HG03280 (cell line): ENCODE measurements at regions not wholly inside any gene's neighbourhood (a gene's known extent, or its start where the extent isn't known, plus 50 kb on each side); places are given as distances from the start of the nearest gene placed in this dataset.

Source experiments
- ATAC-seq: cut with Tn5 transposase; IDR thresholded peaks from one replicate; pipeline ENCODE4 v1.9.1; 2021; ENCODE audit warnings: mild to moderate bottlenecking, moderate library complexity; ENCODE audit not compliant: unreplicated experiment

GRCh38 chr7:32150589-32150988 lies 80.4 kb upstream of the PDE1C start:
- no peak for ATAC-seq

GRCh38 chr7:32150039-32150438 lies 79.8 kb upstream of the PDE1C start:
- ATAC-seq, result no peak

- ATAC-seq, result no peak
Observed at GRCh38 chr7:32147546-32148268, 77.5 kb upstream of the PDE1C start.

- ATAC-seq, result no peak
Observed at GRCh38 chr7:32145911-32146310, 75.7 kb upstream of the PDE1C start.

- ATAC-seq, result no peak
Observed at GRCh38 chr7:32144676-32145075, 74.5 kb upstream of the PDE1C start.

- no peak for ATAC-seq
Observed at GRCh38 chr7:32143301-32143700, 73.1 kb upstream of the PDE1C start.

- ATAC-seq, result no peak
Observed at GRCh38 chr7:32142649-32143048, 72.4 kb upstream of the PDE1C start.

- no peak for ATAC-seq
Observed at GRCh38 chr7:32140210-32140939, 70.2 kb upstream of the PDE1C start.

- no peak for ATAC-seq
Observed at GRCh38 chr7:32137059-32137458, 66.9 kb upstream of the PDE1C start.

- ATAC-seq, result no peak
Observed at GRCh38 chr7:32131091-32131490, 60.9 kb upstream of the PDE1C start.

GRCh38 chr7:32126843-32127242 lies 56.6 kb upstream of the PDE1C start:
- ATAC-seq, result no peak
